PFSK-1 (cell line): ENCODE measurements at regions not wholly inside any gene's neighbourhood (a gene's known extent, or its start where the extent isn't known, plus 50 kb on each side); places are given as distances from the start of the nearest gene placed in this dataset.

Experiments used
- FOXP2 ChIP-seq: optimal IDR thresholded peaks from 2 replicates; pipeline ENCODE3; 2011; ENCODE audit warnings: borderline replicate concordance, control low read depth, inconsistent platforms; ENCODE audit not compliant: insufficient read depth; ENCODE audit errors: extremely low read length, extremely low read depth
- POLR2AphosphoS5 ChIP-seq: IDR thresholded peaks from 2 replicates; pipeline ENCODE4 v1.6.1; 2012; ENCODE audit warnings: low read depth, mild to moderate bottlenecking, control low read depth, low read length, moderate library complexity
- REST ChIP-seq, 2 experiments: IDR thresholded peaks; 2 replicates each; pipeline versions ENCODE4 v1.6.1 to v1.8.0; 2011 to 2012; ENCODE audit warnings: low read depth in 2 of 2, low read length in 2 of 2, control low read depth in 1 of 2, inconsistent platforms in 1 of 2, mild to moderate bottlenecking in 1 of 2, moderate library complexity in 1 of 2; ENCODE audit not compliant: insufficient read depth in 1 of 2
- SIN3A ChIP-seq: IDR thresholded peaks from 2 replicates; pipeline ENCODE4 v1.6.1; 2012; ENCODE audit warnings: mild to moderate bottlenecking, low read length, moderate library complexity, borderline replicate concordance; ENCODE audit not compliant: insufficient read depth
- TAF1 ChIP-seq: IDR thresholded peaks from 2 replicates; pipeline ENCODE4 v1.6.1; 2012; ENCODE audit warnings: low read length, control low read depth, borderline replicate concordance; ENCODE audit not compliant: insufficient read depth

DNA sequence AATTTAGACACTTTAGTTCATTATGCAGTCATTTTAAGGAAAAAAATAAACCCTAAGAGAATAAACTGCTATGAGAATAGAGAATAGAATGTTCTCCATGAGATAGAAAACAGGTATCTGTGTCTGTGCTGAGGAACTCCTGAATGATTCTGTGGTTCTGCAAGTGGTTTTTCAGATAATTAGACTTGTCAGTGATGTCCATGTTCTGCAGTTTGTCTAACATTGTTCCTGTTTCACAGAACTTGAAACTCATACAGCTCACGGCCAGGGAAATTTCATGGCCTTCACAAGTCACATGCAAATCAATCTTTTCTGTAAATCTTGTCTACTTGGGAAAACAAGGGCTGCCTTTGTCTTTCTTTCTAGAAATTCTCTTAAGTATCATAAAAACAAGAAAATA lies 73.4 kb upstream of the HMGCLL1 start:
- TF ChIP-seq FOXP2: no peak
- no peak for TF ChIP-seq TAF1
- no peak for TF ChIP-seq POLR2AphosphoS5
- no peak for TF ChIP-seq REST (IDR thresholded peaks at IDR 0.05; ENCODE audit: insufficient read depth in 1 of 2, low read depth in 2 of 2, low read length in 2 of 2)
- no peak for TF ChIP-seq SIN3A

GRCh38 chr6:55651015-55651414 lies 72.0 kb upstream of the HMGCLL1 start:
- TF ChIP-seq REST (IDR thresholded peaks at IDR 0.05; ENCODE audit: insufficient read depth in 1 of 2, low read depth in 2 of 2, low read length in 2 of 2): no peak
- TF ChIP-seq TAF1: no peak
- TF ChIP-seq FOXP2: no peak
- no peak for TF ChIP-seq SIN3A
- no peak for TF ChIP-seq POLR2AphosphoS5

DNA sequence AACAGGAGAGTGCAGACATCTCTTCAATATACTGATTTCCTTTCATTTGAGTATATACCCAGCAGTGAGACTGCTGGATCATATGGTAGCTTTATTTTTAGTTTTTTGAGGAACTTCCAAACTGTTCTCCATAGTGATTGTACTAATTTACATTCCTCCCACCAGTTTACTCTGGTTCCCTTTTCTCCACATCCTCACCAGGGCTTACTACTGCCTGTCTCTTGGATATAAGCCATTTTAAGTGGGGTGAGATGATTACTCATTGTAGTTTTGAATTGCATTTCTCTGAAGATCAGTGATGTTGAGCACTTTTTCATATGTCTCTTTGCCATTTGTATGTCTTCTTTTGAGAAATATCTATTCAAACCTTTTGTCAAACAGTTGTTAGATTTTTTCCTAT lies 64.9 kb upstream of the HMGCLL1 start:
- TF ChIP-seq SIN3A (no peak), POLR2AphosphoS5 (no peak), REST (IDR thresholded peaks at IDR 0.05; ENCODE audit: insufficient read depth in 1 of 2, low read depth in 2 of 2, low read length in 2 of 2) (no peak), TAF1 (no peak)

DNA sequence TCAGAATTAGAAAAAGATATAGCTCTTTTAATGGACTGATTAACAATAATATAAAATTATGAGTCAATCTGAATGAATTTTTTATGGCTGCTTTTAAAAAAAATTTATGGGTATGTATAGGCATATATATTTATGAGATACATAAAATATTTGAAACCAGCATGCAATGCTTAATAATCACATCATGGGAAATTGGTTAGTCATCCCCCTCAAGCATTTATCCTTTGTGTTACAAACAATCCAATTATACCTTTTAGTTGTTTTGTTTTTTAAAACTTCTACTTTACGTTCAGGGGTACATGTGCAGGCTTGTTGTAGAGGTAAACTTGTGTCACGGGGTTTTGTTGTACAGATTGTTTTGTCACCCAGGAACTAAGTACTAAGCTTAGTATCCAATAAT lies 63.4 kb upstream of the HMGCLL1 start:
- TF ChIP-seq TAF1 (no peak), REST (IDR thresholded peaks at IDR 0.05; ENCODE audit: insufficient read depth in 1 of 2, low read depth in 2 of 2, low read length in 2 of 2) (no peak), FOXP2 (no peak), SIN3A (no peak), POLR2AphosphoS5 (no peak)

DNA sequence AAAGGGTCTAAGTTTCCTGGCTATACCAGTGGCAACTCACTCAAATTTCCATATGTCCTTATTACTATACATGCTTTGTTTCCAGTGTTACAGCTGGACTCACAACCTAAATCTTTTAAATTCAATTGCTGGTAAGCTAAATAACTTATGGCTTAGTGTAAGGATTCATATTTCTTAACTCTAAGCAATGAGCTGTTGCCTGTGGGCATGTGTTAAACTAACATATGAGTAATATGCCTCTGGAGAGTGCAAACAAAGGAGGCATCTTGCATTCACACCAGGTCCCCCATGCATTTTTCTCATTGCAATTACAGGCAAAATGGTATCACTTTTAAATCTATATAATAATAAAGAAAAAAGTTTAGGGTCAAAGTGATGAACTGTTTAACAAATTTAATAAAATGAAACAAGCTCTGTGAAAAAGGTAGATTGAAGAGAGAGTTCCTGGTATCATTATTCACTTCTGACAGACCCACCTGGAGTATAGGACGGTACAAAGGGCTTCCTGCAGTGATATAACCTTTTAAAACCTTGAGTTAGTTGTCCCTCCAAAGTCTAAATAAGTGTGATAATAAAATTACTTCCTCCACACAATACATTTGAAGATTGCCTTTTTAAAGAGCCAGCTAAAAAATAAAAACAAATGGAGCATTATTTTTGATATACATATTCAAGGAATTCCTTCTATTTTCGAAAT lies 57.6 kb upstream of the HMGCLL1 start:
- no peak for TF ChIP-seq SIN3A
- no peak for TF ChIP-seq FOXP2
- no peak for TF ChIP-seq POLR2AphosphoS5
- no peak for TF ChIP-seq TAF1
- no peak for TF ChIP-seq REST (IDR thresholded peaks at IDR 0.05; ENCODE audit: insufficient read depth in 1 of 2, low read depth in 2 of 2, low read length in 2 of 2)
